Neural cell (in vitro differentiated cells): ENCODE measurements at regions not wholly inside any gene's neighbourhood (a gene's known extent, or its start where the extent isn't known, plus 50 kb on each side); places are given as distances from the start of the nearest gene placed in this dataset.

ENCODE experiments used
- H2AFZ ChIP-seq: fragments of 200-600, 300-800 bp; sonication (generic), shearing (Covaris generic); 2 replicates; pipeline ENCODE4 v1.6.0; 2014; ENCODE audit warnings: low read depth, mild to moderate bottlenecking, antibody characterized with exemption, low read length, moderate library complexity
- H3F3A ChIP-seq: fragments of 200-600 bp; shearing (Covaris generic); 2 replicates; pipeline ENCODE4 v1.6.1; 2016; ENCODE audit warnings: mild to moderate bottlenecking, moderate library complexity, mixed read lengths, antibody characterized with exemption, low read length; ENCODE audit not compliant: insufficient read depth, poor library complexity, severe bottlenecking
- H3K27ac ChIP-seq: fragments of 200-600, 300-800 bp; sonication (generic), shearing (Covaris generic); 2 replicates; pipeline ENCODE4 v1.5.1; 2014; ENCODE audit warnings: mild to moderate bottlenecking, low read length, moderate library complexity
- H3K27me3 ChIP-seq: fragments of 300-800, 200-600 bp; sonication (generic), shearing (Covaris generic); 2 replicates; pipeline ENCODE4 v1.6.0; 2014; ENCODE audit warnings: mild to moderate bottlenecking, low read depth, low read length, moderate library complexity; ENCODE audit not compliant: insufficient read depth
- H3K36me3 ChIP-seq: fragments of 300-800, 200-600 bp; sonication (generic), shearing (Covaris generic); 2 replicates; pipeline ENCODE4 v1.5.1; 2014; ENCODE audit warnings: mild to moderate bottlenecking, antibody characterized with exemption, low read length, moderate library complexity; ENCODE audit not compliant: insufficient read depth
- H3K4me2 ChIP-seq: fragments of 300-800, 200-600 bp; sonication (generic), shearing (Covaris generic); 2 replicates; pipeline ENCODE4 v1.6.0; 2014; ENCODE audit warnings: mild to moderate bottlenecking, low read length
- H3K4me3 ChIP-seq: fragments of 300-800, 200-600 bp; sonication (generic), shearing (Covaris generic); 2 replicates; pipeline ENCODE4 v1.5.1; 2014; ENCODE audit warnings: mild to moderate bottlenecking, low read length, moderate library complexity
- H3K79me2 ChIP-seq: fragments of 200-600 bp; shearing (Covaris generic); replicated peaks from 2 replicates; pipeline ENCODE4 v1.6.0; 2014; ENCODE audit warnings: mild to moderate bottlenecking, low read length, moderate library complexity; ENCODE audit not compliant: insufficient read depth
- H3K9ac ChIP-seq: fragments of 300-800, 200-600 bp; sonication (generic), shearing (Covaris generic); 2 replicates; pipeline ENCODE4 v1.6.1; 2016; ENCODE audit warnings: mild to moderate bottlenecking, low read length, mixed read lengths
- H3K9me2 ChIP-seq: fragments of 200-600 bp; shearing (Covaris generic); 2 replicates; pipeline ENCODE4 v1.6.1; 2016; ENCODE audit warnings: mild to moderate bottlenecking, low read length, mixed read lengths; ENCODE audit not compliant: insufficient read depth
- H3K9me3 ChIP-seq: fragments of 200-600, 300-800 bp; sonication (generic), shearing (Covaris generic); 2 replicates; pipeline ENCODE4 v1.6.1; 2016; ENCODE audit warnings: mild to moderate bottlenecking, mixed run types, low read length, moderate library complexity, mixed read lengths
- H4K20me1 ChIP-seq: fragments of 200-600 bp; shearing (Covaris generic); 2 replicates; pipeline ENCODE4 v1.6.1; 2016; ENCODE audit warnings: mild to moderate bottlenecking, mixed run types; ENCODE audit not compliant: insufficient read depth
- EP300 ChIP-seq: fragments of 450-650 bp; conservative IDR thresholded peaks from 2 replicates; pipeline ENCODE4 v1.6.1; 2014; ENCODE audit warnings: antibody characterized with exemption, mild to moderate bottlenecking, moderate library complexity; ENCODE audit not compliant: poor library complexity, severe bottlenecking
- EZH2 ChIP-seq: fragments of 200-600, 300-800 bp; shearing (Covaris generic), sonication (generic); IDR thresholded peaks from 2 replicates; pipeline ENCODE4 v1.6.1; 2014; ENCODE audit warnings: antibody characterized with exemption, low read length, borderline replicate concordance, mild to moderate bottlenecking; ENCODE audit not compliant: insufficient read depth, poor library complexity, severe bottlenecking
- MXI1 ChIP-seq: fragments of 450-650 bp; conservative IDR thresholded peaks from 2 replicates; pipeline ENCODE4 v1.6.1; 2014; ENCODE audit warnings: antibody characterized with exemption, mild to moderate bottlenecking; ENCODE audit not compliant: poor library complexity, severe bottlenecking
- POLR2AphosphoS5 ChIP-seq: IDR thresholded peaks from 2 replicates; pipeline ENCODE4 v1.6.1; 2012
- RAD21 ChIP-seq: fragments of 450-650 bp; conservative IDR thresholded peaks from 2 replicates; pipeline ENCODE4 v1.6.1; 2014; ENCODE audit warnings: antibody characterized with exemption, mild to moderate bottlenecking, moderate library complexity
- SMC3 ChIP-seq: fragments of 450-650 bp; conservative IDR thresholded peaks from 2 replicates; pipeline ENCODE4 v1.6.1; 2014; ENCODE audit warnings: antibody characterized with exemption, mild to moderate bottlenecking, moderate library complexity; ENCODE audit not compliant: poor library complexity
- TAF1 ChIP-seq: IDR thresholded peaks from 2 replicates; pipeline ENCODE4 v1.6.1; 2012; ENCODE audit warnings: low read depth
- TF ChIP-seq, protein P1 (sequence below): fragments of 450-650 bp; IDR thresholded peaks from 2 replicates; pipeline ENCODE4 v1.5.1; 2014; ENCODE audit warnings: antibody characterized with exemption, mild to moderate bottlenecking, moderate library complexity; ENCODE audit not compliant: poor library complexity, severe bottlenecking
- TF ChIP-seq, protein P2 (sequence below): IDR thresholded peaks from 2 replicates; pipeline ENCODE4 v1.6.1; 2012; ENCODE audit warnings: borderline replicate concordance

DNA sequence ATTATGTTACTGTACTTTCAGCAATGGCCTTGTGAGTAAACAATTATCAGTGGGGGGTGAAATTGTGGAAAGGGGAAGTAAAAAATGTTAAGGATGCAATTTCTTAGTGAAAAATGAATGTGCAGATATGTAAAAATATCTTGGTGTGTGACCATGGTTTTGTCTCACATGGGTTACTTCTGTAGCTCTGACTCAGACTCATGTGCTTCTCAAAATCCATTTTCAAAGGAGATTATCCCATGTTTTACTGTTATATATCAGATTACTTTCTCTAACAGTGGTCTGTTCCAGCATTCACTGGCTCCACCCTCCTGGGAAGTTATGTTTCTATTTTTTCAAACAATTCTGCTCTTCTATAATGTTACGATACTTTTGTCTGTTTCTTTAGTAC is 298.2 kb upstream of the COL3A1 start:
- H3K4me2 ChIP-seq, result no peak overlapping the region
- no peaks in the 10 kb centered on the region for H3K36me3 ChIP-seq
- H3K4me3 ChIP-seq, result no peak overlapping the region
- H4K20me1 ChIP-seq, result no peaks in the 10 kb centered on the region
- TF ChIP-seq EP300 (no peak), POLR2AphosphoS5 (no peak), RAD21 (no peak), EZH2 (no peak), TAF1 (no peak), MXI1 (no peak), SMC3 (no peak)
- TF ChIP-seq, protein P1, sequence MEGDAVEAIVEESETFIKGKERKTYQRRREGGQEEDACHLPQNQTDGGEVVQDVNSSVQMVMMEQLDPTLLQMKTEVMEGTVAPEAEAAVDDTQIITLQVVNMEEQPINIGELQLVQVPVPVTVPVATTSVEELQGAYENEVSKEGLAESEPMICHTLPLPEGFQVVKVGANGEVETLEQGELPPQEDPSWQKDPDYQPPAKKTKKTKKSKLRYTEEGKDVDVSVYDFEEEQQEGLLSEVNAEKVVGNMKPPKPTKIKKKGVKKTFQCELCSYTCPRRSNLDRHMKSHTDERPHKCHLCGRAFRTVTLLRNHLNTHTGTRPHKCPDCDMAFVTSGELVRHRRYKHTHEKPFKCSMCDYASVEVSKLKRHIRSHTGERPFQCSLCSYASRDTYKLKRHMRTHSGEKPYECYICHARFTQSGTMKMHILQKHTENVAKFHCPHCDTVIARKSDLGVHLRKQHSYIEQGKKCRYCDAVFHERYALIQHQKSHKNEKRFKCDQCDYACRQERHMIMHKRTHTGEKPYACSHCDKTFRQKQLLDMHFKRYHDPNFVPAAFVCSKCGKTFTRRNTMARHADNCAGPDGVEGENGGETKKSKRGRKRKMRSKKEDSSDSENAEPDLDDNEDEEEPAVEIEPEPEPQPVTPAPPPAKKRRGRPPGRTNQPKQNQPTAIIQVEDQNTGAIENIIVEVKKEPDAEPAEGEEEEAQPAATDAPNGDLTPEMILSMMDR, result no peak
- TF ChIP-seq, protein P2, sequence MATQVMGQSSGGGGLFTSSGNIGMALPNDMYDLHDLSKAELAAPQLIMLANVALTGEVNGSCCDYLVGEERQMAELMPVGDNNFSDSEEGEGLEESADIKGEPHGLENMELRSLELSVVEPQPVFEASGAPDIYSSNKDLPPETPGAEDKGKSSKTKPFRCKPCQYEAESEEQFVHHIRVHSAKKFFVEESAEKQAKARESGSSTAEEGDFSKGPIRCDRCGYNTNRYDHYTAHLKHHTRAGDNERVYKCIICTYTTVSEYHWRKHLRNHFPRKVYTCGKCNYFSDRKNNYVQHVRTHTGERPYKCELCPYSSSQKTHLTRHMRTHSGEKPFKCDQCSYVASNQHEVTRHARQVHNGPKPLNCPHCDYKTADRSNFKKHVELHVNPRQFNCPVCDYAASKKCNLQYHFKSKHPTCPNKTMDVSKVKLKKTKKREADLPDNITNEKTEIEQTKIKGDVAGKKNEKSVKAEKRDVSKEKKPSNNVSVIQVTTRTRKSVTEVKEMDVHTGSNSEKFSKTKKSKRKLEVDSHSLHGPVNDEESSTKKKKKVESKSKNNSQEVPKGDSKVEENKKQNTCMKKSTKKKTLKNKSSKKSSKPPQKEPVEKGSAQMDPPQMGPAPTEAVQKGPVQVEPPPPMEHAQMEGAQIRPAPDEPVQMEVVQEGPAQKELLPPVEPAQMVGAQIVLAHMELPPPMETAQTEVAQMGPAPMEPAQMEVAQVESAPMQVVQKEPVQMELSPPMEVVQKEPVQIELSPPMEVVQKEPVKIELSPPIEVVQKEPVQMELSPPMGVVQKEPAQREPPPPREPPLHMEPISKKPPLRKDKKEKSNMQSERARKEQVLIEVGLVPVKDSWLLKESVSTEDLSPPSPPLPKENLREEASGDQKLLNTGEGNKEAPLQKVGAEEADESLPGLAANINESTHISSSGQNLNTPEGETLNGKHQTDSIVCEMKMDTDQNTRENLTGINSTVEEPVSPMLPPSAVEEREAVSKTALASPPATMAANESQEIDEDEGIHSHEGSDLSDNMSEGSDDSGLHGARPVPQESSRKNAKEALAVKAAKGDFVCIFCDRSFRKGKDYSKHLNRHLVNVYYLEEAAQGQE, result no peak
- H3F3A ChIP-seq, result no peaks in the 10 kb centered on the region
- H2AFZ ChIP-seq, result no peak overlapping the region
- H3K27ac ChIP-seq, result no peak overlapping the region
- H3K9me3 ChIP-seq, result no peaks in the 10 kb centered on the region
- no peaks in the 10 kb centered on the region for H3K9me2 ChIP-seq
- no peak overlapping the region for H3K9ac ChIP-seq
- no peaks in the 10 kb centered on the region for H3K79me2 ChIP-seq
- H3K27me3 ChIP-seq, result no peaks in the 10 kb centered on the region

DNA sequence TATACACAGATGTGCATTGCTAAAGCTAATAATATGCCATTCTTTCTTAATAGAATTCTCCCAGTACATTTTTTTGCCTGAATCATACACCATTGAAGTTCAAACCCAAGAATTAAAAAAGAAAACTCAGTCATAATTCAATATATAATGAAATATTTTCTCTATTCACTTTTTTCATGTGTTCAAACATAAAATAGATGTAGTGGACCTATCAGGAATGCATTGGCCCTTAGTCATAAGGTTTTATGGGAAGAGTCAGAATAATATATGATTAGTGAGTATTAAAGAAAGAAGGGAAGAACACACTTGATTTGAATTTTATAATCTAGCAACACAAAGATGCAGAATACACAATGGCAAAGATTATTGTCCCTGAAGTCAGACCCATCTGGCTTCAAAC is 297.0 kb upstream of the COL3A1 start:
- Histone ChIP-seq H3K9me2 (no peaks in the 10 kb centered on the region), H3K36me3 (no peaks in the 10 kb centered on the region), H4K20me1 (no peaks in the 10 kb centered on the region), H3K27ac (no peak overlapping the region), H3K79me2 (no peaks in the 10 kb centered on the region), H3K9me3 (no peaks in the 10 kb centered on the region), H3K4me3 (no peak overlapping the region), H3K27me3 (no peaks in the 10 kb centered on the region), H3K4me2 (no peak overlapping the region), H3K9ac (no peak overlapping the region), H3F3A (no peaks in the 10 kb centered on the region), H2AFZ (no peak overlapping the region)
- TF ChIP-seq, protein P1, result no peak
- TF ChIP-seq POLR2AphosphoS5 (no peak), MXI1 (no peak), TAF1 (no peak), SMC3 (no peak), RAD21 (no peak), EP300 (no peak), EZH2 (no peak)
- TF ChIP-seq, protein P2, result no peak
